ENCODE measurements at regions not wholly inside any gene's neighbourhood (a gene's known extent, or its start where the extent isn't known, plus 50 kb on each side); places are given as distances from the start of the nearest gene placed in this dataset.
"Not testable (repeated sequence)": the region's sequence is repeated elsewhere in the genome, so short reads cannot be mapped to it uniquely, and the experiment has no call there.

DNA sequence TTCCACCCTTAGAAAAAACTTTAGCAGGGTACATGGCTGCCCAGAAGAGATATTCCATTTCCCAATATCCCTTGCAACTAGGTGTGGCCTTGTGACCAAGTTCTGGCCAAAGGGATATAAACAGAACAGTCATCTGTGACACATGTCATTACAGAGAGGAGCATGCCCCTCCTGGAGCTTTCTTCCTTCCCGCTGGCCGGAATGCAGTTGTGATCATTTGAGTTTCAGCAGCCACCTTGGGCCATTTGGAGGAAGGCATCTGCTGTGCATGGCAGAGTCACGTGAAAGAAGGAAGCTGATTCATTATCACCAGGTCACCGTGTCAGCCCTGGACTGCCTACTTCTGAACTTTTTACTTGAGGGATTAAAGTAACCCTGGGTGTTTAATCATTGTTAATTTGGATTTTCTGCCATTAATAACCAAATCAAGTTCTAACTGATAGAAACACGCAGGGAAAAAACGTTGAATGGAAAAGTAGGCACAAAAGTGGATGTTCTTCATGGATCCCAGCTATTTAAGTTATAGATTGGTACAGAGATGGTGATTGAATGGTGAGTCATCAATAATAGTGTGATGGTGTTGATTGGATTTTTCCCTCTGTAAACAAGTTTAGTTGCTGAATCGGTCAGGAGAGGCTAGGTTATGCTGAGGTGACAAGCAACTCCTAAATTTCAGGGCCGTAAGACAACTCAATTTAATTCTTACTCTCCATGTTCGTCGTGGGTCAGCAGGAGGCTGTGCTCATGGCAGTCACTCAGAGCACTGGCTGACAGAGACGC, 80.7 kb upstream of the CCDC167 start:
- no peak for DNase-seq (ENCODE audit: low read depth)

DNA sequence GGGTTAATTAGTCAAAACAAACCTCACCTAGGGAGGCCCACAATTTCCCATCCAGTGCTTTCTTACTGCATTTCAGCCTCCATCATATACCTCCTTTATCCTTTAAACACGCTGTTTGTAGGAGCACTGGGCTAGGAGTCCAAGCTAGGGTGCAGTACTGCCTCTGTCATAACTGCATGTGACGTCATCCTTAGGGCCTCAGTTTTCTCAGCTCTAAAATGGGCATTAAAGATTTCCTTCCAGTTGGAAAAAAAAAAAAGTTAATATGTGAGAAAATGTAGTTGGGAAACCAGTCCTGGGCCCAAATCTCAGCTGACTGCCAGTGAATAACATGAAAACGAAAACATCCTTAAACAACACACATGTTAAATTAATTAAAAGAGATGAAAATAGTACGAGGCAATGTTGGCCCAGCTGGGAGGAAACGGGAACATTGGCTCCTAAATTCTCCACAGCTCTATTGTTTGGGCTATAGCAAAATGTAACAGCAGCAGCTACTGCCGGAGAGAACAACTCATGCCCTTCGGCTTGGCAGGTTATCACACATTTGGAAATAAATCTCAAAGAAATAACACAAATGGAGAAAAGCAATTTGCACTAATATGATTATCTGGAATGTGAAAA, 79.9 kb upstream of the CCDC167 start:
- no peak for DNase-seq (ENCODE audit: low read depth)

DNA sequence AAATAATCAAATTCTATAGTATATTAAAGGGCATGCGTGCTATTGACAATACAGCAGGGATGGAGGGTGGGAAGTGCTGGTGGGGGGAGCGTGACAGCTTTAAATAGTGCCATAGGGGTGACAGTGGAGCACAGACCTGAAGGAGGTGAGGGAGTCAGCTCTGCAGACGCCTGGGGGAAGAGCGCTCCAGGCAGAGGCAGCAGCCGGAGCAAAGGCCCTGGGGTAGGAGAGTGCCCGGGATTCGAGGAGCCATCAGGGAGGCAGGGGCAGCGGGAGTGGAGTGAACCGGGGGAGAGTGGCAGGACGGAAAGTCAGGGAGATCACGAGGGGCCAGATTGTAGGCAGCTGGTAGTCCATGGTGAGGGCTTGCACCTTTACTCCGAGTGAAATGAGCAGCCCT, 78.4 kb upstream of the CCDC167 start:
- no peak for DNase-seq (ENCODE audit: low read depth)

DNA sequence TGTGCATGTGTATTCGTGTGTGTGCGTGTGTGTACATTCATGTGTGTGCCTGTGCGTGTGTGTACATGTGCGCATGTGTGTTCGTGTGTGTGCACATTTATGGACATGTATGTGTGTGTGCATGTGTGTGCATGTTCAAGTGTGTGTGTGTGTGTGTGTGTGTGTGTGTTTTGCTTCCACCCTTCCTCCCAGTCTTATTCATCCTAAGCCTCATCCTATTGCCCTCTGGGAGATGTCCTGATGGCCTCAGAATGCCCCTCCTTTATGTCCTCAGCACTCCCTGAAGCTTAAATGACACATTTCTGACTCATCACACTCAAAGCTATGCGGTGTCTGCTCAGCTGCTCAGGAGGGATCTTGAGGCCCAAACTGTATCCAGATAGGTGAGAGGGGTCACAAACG, 76.6 kb upstream of the CCDC167 start:
- DNase-seq (ENCODE audit: low read depth), result no peak

DNA sequence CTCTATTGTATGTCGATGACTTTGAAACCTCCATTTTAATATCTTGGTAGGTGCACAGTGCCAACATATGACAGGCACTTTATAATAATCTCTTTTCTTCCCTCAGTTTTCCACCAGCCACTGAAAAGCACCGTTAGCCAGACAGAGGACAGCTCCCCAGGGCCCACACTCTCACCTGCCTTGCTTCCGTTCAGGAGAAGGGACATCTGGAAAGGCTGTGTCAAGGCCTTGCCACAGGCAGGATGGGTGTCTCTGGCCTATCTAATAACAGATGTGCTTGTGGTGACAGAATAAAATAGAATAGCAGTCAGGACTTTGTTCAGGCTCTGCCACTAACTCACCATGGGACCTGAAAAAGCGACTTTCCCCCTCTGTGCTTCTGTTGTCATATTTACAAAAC, 75.5 kb upstream of the CCDC167 start:
- no peak for DNase-seq (ENCODE audit: low read depth)

DNA sequence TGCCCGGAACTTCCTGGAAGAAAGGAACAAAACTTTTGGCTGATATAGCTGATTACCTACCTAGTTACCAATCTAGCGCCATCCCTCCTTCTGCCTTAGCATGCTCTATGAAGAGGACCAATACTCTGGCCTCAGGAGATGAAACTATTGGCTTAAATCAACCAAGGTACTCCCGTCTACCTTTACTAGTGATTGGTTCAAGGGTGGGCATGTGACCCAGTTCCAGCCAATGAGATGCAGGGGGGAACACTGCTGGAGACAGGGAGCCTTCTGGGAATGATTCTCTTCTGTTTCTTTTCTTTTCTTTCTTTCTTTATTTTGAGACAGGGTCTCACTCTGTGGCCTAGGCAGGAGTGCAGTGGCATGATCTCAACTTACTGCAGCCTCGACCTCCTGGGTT, 72.6 kb upstream of the CCDC167 start:
- DNase-seq (ENCODE audit: low read depth), result no peak

DNA sequence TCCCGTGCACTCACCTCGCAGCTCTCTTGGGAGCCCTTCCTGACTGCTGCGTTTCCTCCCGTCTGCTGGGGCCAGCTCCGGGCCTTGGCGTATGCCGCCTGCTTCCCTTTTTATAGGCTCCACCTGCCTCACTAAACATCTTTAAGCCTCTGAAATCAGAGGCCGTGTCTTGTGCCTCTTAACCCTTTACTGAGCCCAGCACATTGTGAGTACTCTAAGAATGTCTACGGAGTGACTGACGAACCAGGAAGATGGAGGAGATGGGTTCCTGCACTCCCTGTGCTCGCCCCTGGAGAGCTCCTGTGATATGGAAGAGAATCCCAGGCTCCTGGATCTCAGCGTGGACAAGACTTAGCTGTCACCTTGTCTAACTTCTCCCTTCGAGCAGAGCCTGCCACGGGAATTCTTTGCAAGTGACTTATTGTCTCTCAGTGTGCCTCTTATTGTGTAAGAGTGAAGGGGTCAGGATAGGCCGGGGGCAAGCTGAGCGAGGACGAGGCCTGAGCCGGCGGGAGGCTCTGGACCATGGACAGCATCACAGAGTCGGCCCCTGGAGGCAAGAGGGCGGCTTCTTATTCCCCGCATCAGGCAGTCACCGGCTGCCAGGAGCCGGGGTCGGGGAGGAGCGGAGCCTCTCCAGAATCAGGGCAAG, 70.9 kb upstream of the CCDC167 start:
- no peak for DNase-seq (ENCODE audit: low read depth)

DNA sequence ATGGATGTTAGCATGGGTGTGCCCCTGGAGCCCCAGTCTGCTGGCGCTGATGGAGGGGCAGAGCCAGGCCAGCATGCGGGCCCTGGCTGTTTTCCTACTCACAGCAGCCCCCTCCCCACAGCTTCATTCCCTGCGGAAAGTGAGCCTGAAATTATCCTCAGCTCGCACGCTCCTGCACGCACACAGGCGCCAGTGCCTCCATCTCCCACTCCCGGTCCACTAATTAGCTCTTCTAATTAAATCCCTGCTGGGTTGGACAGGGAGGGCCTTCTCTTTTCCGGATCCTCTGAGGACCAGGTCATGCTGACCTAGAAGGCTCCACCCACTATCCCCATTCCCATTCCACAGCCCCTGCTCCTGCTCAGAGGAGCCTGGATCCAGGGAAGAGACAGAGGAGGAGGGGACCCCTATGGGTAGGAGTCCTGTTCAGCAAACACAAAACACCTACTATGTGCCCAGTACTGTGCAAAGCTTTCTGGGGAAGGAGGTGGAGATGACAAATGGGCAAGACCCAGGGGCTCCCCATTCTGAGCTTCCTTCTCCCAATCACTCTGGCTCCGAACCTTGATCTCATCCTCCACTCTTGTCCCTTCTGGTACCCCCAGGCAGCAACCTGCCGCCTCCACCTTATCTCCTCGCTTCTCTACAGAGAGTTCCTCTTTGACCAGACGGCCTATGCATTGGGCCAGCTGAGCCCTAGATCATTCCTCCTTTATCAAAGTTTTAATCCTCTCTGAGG, 70.2 kb upstream of the CCDC167 start:
- DNase-seq (ENCODE audit: low read depth), result no peak

DNA sequence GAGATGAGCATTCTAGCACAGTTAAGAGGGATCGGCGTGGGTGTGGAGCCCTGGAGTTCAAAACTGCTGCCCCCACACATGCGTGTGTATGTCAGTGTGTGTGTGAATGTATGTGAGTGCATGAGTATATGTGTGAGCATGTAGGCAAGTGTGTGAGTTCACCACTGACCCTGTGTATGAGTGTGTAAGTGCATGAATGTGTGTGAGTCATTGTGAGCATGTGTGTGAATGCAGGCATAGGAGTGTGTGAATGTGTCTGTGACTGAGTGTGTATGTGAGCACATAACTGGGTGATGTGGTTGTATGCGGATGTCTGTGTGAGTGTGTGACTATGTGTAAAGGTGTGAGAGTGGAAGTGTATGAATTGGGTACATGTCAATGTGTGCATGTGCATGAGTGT, 69.6 kb upstream of the CCDC167 start:
- DNase-seq (ENCODE audit: low read depth), result no peak

DNA sequence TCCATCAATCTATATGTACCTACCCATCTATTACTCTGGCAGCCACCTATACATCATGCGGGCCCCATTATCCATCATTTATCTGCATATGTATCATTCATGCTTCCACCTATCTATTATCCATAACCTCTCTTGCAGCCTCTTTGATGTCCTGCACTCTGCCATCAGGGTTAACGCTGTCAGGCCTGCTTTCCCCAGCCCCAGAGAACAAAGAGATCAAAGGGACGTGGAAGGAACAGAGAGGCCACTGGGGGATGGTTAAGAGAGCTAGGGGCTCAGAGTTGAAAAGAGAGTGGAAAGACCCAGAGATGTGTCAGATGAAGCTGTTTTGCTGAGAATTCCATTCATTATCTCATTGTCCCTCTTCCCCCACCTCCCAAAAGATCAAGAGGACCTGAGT, 67.3 kb upstream of the CCDC167 start:
- no peak for DNase-seq (ENCODE audit: low read depth)

DNA sequence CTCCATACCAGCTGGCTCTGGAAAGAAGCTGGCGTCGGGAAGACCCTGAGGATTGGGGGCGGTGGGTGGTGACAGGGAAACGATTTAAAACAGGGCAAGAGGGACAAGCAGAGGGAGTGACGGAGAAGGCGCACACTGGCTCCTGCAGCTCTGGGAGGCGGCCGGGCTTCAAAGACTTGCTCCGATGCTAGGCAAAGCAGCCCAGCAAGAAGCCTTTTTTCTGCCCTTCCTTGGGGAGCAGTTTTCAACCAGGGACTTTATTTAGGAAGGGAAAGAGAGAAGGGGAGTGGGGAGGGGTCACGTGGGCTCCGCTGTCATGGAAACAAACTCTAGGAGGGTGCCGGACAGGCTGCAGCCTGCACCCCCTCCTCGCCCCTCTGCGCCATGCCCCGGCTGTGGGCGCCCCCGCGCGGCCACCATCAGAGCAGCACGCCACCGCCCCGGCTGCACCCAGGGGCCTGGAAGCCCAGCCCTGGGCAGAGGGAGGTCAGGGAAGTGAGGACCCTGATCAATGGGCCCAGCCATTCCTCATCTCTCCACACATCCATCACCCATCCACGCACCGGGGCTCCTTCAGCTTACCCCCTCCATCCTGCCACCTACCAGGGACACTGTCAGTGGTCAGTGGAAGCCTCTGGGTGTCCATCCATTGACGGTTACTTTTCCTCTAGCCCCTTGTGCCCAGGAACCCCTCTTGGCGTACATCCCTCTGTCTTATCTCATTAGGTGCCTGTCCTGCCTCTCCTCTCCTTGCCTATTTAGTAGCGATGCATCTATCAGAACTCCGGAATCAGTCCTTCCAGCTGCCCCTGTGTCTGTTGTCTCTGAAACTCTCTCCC, 66.6 kb upstream of the CCDC167 start:
- DNase-seq (ENCODE audit: low read depth), result peak; percentile 61

DNA sequence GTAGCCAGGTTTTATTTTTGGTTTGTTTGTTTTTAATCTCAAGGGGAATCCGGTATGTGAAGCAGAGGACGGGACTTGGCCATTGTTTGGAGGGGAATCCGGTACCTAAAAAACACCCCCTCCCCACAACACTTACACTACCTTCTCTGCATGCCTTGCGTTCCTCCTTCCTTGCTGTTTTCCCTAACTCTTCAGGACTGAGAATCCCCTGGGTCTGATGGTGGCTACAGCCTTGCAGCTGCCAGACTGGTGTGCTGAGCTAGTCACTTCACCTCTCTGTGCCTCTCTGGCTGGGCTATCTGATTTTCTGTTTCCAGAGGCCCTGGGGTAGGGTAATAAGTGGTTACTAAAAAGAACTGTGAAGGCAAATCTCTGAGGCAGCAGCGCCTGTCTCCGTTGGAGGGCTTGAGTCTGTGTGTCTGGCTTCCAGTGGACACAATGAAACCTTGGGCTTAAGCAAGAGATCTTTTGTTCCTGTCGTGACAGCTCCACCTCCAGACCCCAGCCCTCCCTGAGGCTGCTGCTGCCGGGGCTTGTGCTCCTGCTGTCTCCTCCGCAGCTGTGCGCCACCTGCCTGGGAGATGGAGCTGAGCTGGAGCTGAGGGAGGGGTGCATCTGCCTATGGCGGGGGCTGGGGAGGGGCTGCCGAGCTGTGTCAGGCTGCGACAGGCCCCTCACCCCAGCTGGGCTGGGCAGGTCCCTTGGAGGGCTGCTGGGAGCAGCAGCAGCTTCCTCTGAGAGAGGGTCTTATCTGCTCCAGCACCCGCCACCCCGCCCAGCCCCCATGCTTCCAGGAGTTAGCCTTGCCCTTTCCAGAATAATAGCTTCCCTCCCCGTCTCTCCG, 65.8 kb upstream of the CCDC167 start:
- DNase-seq (ENCODE audit: low read depth), result no peak

DNA sequence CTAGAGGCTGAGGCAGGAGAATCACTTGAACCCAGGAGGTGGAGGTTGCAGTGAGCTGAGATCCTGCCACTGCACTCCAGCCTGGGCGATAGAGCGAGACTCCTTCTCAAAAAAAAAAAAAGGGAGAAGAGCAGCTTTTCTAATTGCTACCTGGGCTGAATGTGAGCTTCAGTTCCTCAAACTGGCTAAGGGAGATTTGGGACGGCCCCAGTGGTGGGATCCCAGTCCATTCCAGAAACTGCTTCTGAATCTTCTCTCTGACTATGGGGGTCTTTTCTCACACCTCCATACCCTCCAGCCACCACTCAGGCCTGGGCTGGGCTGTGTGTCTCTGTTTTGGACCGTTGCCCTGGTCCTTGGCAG, 63.2 kb upstream of the CCDC167 start:
- DNase-seq (ENCODE audit: low read depth), result not testable (repeated sequence)

DNA sequence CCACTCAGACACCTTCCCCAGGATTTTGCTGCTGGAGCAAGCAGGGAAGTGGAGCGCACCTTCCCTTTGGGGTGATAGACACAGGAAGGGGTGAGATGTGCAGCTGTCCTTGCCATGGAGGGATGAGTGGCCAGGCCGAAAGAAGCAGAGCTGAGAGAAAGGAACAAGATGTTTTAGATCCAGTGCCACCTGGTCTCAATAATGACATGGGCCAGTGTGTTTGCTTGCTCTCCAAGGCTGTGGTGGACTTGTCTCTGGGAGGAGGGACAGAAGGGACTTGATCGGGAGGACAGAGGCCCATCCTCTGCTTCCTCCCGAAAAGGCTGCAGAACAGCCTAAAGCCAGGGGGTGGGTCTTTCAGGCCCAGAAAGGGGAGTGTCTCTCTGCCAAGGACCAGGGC, 61.7 kb upstream of the CCDC167 start:
- DNase-seq (ENCODE audit: low read depth), result no peak

DNA sequence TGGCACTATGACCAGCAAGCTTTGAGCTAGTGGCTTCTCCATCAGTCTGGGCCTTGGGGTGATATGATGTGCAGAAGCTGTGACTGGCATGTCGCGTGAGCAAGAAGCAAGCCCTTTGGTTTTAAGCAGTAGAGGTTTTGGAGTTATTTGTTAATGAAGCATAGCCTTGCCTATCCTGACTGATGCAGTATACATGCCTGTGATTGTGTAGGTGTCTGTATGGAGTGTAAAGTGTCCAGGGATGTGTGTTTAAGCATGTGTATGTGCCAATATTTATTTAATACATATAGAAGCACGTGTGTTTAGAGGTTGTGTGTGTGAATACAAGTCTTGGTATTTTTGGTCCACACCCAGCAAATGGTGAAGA, 61.0 kb upstream of the CCDC167 start:
- DNase-seq (ENCODE audit: low read depth), result no peak

DNA sequence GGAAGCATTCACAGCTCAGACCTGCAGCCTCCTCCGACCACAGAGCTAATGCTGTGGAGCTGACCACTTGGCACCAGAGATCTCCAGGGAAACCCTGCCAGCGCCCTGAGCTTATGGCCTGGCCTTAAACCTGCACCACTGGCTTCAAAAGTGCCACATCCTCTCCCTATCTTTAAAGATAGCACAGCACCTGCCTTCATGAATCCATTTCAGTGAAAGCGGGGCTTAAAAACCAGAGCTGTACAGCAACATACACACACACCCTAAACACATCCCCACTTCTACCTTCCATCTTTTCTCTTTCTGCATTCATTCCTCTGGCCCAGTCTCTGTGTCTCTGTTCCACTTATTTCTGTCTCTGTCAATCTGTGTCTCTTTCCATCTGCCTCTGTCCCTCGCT, 59.8 kb upstream of the CCDC167 start:
- no peak for DNase-seq (ENCODE audit: low read depth)

DNA sequence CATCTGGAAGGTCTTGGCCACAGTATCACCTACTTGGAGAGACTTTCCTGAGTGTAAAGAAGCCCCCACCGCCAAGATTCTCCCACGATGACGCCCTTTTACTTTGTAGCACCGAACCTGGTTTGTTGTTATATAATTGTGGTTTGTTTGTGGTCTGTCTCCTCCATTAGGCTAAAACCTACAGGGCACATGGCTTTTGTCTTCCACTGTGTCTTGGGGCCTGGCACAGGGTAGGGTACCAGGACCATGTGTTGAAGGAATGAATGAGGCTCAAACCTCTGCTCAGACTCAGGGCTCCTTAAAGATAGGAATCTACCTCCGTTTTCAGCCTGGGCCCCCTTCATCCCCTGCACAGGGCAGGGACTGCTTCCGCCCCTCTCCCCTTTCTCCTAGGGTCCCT, 59.4 kb upstream of the CCDC167 start:
- DNase-seq (ENCODE audit: low read depth), result no peak

DNA sequence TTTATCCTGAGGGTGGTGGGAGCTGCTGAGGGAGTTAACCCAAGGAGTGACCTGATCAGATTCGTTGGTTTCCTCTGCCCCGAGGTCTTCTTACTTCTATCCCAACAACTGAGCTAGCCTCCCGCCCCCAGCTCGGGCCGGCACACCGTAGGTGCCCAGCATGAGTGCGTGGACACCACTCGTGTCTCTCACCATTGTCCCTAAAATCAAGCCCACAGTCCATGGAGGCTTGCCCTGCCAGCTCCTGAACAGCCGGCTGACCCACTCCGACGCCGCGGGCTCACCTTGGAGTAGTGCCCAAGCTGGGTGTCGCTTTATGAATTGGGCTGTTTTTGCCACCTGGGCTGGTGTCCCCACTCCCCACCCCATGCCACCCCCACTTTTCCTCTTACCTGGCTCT, 59.0 kb upstream of the CCDC167 start:
- no peak for DNase-seq (ENCODE audit: low read depth)

DNA sequence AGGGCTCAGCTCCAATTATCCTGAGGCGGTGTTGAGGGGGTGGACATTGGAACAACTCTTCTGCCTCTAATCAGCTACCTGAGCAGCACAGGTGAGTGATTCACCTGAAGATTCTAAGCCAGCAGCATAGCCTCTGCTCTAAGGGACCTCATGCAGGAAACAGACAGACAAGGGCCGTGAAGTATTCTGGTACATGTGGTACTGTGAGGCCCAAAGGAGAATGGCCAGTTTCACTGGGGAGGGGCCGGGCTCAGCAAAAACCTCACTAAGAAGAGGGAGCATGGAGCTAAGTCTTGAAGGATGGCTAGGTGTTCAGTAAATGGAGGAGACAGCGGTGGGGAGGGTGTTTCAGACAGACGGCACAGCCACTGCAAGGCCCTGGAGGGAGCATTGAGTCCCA, 58.5 kb upstream of the CCDC167 start:
- DNase-seq (ENCODE audit: low read depth), result no peak

DNA sequence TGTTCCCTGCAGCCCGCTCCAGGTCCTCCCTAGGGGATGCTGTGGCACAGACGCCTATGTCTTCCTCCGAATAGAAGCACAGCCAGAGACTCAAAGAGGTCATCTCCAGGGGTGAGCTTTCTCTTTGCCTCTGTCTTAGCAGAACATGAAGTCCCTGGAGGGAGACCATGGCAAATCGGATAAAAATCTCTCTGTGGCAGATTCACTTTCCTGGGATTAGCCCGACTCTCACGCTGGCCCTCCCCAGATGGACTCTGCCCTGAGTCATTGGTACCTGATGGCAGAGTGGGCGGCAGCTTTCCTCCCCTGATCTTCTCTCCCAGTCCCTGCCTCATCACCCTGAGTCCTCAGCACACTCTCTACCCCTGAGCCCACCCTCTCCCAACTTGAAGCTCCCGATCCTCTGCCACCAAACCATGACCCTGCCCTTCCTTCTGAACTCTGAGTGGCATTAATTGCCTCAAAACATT, 58.0 kb upstream of the CCDC167 start:
- no peak for DNase-seq (ENCODE audit: low read depth)

Data from stimulated activated CD8-positive, alpha-beta memory T cell treated with anti-CD3 and anti-CD28 coated beads, Interleukin-4, amount 100 ng/mL, for 24 hours (primary cell).